HEK293 (cell line): ENCODE measurements at regions not wholly inside any gene's neighbourhood (a gene's known extent, or its start where the extent isn't known, plus 50 kb on each side); places are given as distances from the start of the nearest gene placed in this dataset.

Source experiments
- CTCF ChIP-seq: fragments of 450-650 bp; formaldehyde crosslinking; IDR thresholded peaks from 2 replicates; pipeline ENCODE4 v1.5.1; 2016; ENCODE audit warnings: missing biosample characterization, missing genetic modification characterization
- ZNF133 ChIP-seq: fragments of 450-650 bp; formaldehyde crosslinking; IDR thresholded peaks from 2 replicates; pipeline ENCODE4 v1.5.1; 2016; ENCODE audit warnings: missing biosample characterization, missing genetic modification characterization
- ZNF146 ChIP-seq: fragments of 450-650 bp; formaldehyde crosslinking; IDR thresholded peaks from 2 replicates; pipeline ENCODE4 v1.5.1; 2016; ENCODE audit warnings: missing biosample characterization, missing genetic modification characterization
- ZNF350 ChIP-seq: fragments of 450-650 bp; formaldehyde crosslinking; IDR thresholded peaks from 2 replicates; pipeline ENCODE4 v1.5.0; 2017; ENCODE audit warnings: missing biosample characterization, mild to moderate bottlenecking, missing genetic modification characterization
- ZNF423 ChIP-seq: fragments of 450-650 bp; formaldehyde crosslinking; IDR thresholded peaks from 2 replicates; pipeline ENCODE4 v1.5.1; 2016; ENCODE audit warnings: missing biosample characterization, missing genetic modification characterization
- ZNF544 ChIP-seq: fragments of 450-650 bp; formaldehyde crosslinking; IDR thresholded peaks from 2 replicates; pipeline ENCODE4 v1.5.0; 2017; ENCODE audit warnings: missing biosample characterization, missing genetic modification characterization
- ZNF561 ChIP-seq: fragments of 450-650 bp; IDR thresholded peaks from 2 replicates; pipeline ENCODE4 v1.5.1; 2018; ENCODE audit warnings: missing biosample characterization, missing genetic modification characterization, borderline replicate concordance
- ZSCAN18 ChIP-seq: fragments of 450-650 bp; formaldehyde crosslinking; IDR thresholded peaks from 2 replicates; pipeline ENCODE4 v1.5.1; 2016; ENCODE audit warnings: missing biosample characterization, missing genetic modification characterization

DNA sequence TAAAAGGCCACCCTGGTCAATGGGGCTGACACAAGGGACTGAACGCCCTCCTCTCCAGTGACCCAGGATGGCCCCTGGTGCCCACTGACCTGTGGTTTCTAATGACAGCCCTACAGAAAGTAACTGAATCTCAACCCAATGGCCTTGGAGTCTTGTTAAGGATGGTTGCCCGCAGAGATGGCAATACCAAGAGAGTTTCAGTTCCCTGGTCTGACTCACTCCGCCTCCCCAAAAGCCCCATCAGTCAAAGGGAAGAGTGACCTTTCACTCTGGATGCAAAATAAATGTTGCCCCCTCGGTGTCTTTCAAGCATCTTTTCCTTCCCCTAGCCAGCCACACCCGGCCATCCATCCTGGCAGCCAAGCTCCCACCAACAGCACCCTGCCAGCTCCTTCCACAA is 57.7 kb upstream of the ISX start:
- TF ChIP-seq ZSCAN18 (tag by site-specific recombination) = no peak
- no peak for TF ChIP-seq ZNF146 (tag by site-specific recombination)
- no peak for TF ChIP-seq ZNF423
- TF ChIP-seq ZNF544 (tag by site-specific recombination) = no peak
- no peak for TF ChIP-seq CTCF
- no peak for TF ChIP-seq ZNF133 (tag by site-specific recombination)
- TF ChIP-seq ZNF350 (tag by site-specific recombination) = no peak
- TF ChIP-seq ZNF561 = no peak
